ENCODE measurements at regions not wholly inside any gene's neighbourhood (a gene's known extent, or its start where the extent isn't known, plus 50 kb on each side); places are given as distances from the start of the nearest gene placed in this dataset.

DNA sequence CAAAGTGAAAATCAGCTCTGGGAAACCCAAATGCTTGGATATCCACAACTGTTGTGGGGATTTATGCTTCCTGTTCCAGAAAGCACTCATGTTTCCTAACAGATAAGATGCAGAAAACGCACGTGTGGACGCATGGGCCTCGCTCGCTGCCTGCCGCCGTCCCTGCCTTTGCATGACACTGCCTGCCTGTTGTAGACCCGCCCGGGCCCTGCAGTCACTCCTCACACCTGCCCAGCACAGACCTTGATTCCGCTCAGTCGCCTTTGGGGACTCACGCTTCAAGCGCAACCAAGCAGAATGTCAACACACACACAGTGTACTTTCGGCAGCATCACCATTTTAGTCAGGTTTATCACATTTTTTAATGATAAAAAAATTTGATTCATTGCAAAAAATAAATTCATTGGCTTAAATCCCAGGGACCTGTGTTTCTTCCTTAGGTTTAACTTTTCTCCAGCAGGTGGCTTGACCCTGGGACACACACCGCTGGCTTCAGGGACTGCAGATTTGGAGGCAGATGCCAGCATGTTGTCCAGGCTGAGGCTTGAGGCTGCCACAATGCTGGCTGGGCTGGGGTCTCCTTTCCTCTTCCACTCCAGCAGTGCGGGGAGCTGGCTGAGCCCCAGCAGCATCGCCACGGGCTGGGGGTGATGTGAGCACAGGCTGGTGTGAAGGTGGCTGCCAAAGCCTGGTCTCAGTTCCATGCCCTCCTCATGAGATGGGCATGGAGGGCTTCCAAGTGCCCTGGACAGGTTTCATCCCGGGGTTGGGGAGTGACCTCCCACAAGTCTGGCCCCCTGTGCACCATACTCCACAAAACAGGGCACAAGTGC lies 416.9 kb upstream of the IRX4 start:
- TF ChIP-seq, protein P1, sequence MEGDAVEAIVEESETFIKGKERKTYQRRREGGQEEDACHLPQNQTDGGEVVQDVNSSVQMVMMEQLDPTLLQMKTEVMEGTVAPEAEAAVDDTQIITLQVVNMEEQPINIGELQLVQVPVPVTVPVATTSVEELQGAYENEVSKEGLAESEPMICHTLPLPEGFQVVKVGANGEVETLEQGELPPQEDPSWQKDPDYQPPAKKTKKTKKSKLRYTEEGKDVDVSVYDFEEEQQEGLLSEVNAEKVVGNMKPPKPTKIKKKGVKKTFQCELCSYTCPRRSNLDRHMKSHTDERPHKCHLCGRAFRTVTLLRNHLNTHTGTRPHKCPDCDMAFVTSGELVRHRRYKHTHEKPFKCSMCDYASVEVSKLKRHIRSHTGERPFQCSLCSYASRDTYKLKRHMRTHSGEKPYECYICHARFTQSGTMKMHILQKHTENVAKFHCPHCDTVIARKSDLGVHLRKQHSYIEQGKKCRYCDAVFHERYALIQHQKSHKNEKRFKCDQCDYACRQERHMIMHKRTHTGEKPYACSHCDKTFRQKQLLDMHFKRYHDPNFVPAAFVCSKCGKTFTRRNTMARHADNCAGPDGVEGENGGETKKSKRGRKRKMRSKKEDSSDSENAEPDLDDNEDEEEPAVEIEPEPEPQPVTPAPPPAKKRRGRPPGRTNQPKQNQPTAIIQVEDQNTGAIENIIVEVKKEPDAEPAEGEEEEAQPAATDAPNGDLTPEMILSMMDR (IDR thresholded peaks at IDR 0.05; ENCODE audit: low read depth, low read length, poor library complexity, severe bottlenecking): no peak
- TF ChIP-seq EZH2phosphoT487 (IDR thresholded peaks at IDR 0.05; ENCODE audit: borderline replicate concordance, low read length): no peak

Measured in DOHH2 (cell line).